NCI-H774 (cell line): ENCODE measurements at regions not wholly inside any gene's neighbourhood (a gene's known extent, or its start where the extent isn't known, plus 50 kb on each side); places are given as distances from the start of the nearest gene placed in this dataset.

ENCODE experiments used
- DNase-seq: peaks from one replicate; lab custom pipeline; 2025; lab: John Stamatoyannopoulos, UW

DNA sequence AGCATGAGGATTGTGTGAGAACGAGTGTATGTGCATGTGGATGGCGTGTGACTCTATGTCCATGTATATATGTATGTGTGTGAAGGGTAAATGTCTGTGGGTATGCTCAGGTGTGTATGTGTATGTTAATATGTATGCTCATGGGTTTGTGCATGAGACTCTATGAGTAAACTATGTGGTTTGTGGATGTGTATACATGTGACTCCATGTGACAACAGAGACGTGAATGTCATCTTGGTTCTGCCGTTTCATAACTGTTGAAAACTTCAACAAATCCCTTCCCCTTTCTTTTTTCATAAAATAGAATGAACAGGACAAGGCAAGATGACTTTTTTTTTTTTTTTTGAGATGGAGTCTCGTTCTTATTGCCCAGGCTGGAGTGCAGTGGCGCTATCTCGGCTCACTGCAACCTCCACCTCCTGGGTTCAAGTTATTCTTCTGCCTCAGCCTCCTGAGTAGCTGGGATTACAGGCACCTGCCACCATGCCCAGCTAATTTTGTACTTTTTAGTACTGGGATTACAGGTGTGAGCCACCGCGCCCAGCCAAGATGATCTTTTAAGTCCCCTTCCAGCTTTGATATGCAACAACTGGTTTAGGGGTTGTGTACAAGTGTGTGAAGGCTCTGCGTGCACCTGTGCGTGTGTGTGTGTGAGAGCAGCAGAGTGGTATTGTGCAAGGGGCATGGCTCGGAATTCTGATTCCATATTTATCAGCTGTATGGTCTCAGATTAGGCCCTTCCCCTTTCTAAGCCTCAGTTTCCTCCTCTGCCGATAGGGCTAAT lies 106.3 kb downstream of the EBNA1BP2 start:
- no peak for DNase-seq

DNA sequence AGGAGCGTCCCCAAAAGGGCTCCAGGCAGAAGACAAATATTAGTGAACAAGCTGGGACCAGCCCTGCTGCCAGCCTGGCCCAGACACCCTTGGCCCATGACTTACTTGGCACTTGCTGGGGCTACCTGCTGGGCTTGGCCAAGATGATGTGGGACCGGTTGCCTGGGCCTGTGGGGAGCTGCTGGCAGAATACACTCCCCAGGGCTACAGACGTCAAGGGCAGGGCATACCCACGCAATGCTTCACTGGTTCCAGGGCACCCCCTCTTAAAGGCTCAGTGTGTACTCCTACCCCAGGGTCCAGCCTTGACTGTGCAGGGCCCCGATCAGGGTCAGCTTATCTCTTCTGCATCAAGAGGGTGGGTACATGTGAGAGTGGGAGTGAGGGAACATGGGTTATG lies 106.5 kb upstream of the SLC2A1 start:
- no peak for DNase-seq

DNA sequence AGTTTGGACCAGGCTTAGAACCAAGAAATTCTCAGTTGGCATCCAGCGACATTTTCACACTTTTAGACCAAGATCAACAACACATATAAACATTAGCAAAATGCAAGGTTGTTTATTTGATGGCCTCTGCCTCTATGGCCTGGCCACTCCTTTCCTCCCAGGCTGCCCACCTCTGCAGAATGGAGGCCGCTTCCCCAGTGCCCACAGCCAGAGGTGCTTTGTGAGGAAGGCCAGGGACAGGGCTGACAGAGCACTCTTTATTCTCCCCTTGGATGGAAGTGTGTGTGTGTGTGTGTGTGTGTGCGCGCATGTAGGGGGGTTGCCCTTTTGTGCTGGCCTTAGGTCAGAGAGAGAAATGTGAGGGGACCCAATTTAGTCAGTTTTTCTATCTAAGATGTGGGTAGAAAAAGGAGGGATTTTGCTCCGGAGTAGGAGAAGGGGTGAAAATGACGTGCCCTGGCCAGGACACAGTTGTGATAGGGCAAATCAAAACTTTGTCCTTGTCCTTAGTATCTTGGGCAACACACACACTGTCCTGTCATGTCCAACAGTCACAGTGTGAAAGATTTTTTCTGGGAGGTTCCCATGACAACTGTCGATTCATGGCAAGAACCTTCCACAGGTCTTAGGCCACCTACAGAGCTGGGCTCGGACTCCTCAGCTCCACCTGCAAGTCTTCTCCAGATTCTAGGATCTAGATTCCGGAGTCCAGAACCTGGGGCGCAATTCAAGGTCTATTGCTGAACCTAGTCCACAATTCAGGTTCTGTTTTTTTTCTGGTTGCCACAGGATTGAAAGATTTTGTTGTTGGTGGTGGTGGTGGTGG lies 104.9 kb upstream of the SLC2A1 start:
- no peak for DNase-seq

DNA sequence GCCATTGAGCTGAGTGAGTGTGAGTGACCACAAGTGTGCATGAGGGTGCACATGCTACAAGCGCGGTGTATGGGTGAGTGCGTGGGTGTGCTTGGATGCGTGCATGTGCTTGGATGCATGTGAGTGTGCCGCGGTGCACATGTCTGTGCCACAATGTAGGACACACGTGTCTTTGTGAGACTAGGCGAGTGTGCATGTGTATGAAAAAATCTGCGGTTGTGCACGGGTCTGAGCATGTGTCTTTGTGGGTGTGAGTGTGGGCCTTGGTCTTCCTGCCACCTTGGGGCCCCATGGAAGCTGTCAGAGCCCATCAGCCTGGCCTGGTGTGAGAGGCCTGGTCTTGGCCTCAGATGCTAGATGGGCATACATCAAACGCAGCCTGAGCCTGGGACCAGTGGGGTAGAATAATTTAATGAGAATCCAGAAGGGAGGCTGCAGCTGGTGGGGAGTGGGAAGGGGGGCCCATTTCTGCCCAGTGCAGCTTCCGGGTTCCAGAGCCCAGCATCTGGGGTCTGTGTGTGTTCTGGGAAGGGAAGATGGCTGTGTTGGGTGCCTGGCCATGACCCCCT lies 103.9 kb upstream of the SLC2A1 start:
- no peak for DNase-seq

DNA sequence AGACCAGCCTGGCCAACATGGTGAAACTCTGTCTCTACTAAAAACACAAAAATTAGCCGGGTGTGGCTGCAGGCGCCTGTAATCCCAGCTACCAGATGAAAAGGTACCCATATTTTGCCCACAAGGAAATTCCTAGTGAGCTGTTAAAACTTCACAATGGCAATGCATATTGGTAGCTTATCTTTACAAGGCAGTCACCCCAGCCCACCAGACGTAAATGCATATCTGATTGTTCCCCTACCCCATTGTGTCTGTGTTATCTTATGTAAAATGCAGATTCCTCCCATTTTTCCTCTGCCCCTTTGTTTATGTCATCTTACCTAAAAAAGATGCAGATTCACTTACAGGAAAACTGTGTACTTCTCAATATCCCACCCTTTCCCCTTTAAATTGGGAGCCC lies 103.1 kb upstream of the SLC2A1 start:
- no peak for DNase-seq

DNA sequence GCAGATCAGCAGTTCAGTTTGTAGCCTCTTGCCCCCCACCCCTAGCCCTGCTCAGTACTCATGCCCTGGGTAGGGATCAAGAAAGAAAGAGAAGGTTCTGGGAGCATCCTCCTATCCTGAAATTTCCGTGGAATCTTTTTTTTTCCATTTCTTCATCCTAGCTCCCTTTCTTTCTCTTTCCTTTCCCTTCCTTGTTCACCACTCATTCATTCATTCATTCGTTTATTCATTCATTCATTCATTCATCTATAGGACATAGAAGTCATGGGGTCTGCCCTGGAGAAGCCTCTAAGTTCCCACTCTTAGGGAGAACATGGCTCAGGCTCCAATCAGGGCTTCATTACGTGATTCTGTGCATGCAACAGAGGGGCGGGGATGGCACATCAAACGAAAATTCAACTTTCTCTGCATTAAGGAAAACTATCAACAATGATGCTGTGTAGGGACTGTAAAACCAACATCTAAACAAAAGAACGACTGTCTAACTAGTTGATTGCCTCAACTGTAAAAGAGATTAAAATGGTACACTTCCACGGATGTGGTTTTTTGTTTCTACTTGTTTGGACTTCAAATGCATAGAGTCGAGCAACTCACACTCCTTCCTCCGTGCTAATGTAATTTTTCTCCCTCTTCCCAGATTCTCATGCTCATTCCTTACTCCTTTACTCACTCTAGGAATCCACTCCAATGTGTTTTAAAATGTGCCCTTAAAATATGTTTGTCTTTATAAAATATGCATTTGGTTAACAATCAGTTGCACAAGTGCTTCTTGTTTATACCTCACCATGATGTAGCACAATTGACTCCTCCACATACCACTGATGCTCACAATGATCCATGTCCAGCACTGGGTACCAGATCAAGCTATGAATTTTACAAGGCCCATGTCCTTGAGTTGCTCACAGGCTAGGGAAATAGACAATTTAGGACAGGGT lies 101.2 kb upstream of the SLC2A1 start:
- DNase-seq = no peak

DNA sequence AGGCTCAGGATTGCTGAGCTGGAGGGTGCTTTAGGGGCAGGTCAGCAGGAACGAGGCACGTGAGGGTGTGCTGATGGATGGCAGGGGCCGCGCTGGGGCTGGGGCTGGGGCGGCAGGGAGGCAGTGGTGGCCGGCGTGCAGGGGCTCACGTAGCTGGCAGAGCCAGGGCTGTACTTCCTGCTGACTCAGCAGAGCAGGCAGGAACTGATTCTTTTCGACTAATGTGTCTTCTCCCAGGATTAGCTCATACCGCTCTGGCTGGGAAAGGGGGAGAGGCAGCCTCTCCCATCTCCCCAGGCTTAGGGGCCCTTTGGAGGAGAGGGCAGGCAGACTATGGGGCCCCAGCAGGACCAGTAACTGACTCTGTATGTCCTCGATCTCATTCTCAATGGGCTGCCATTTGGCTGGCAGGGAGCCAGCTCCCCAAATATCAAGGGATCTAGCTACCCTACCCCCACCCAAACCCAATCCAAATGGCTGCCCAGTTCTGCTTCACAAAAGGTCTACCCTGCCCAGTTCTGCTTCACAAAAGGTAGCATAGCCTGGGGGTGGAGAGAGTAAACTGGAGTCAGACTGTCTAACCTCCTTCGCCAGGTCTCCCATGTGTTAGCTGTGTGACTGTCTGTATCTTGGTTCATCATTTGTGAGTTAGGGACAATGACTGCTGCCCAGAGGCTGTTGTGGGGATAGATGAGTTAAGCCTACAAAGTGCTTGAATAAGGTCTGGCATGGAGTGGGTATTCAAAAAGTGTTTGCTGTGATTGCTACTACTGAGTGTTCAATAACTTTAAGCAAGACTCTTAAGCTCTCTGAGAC lies 100.1 kb upstream of the SLC2A1 start:
- no peak for DNase-seq

DNA sequence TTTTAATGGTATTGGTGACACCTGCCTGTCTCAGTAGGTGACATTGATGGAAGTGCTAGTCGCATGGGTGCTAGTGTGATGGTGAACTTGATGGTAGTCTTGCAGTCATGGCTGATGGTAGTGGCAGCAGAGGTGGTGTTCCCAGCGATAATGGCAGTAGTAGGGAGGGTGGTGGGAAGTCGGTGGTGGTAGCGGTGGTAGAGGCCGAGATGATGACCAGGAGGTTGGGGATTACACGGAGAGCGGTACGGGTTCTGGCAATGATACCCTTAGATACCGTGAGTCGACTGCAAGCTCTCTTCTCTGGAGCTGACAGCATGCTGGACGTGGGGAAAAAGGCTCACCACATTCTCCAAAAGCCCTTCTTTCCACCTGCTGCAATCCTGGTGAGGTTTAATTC lies 99.4 kb upstream of the SLC2A1 start:
- no peak for DNase-seq

DNA sequence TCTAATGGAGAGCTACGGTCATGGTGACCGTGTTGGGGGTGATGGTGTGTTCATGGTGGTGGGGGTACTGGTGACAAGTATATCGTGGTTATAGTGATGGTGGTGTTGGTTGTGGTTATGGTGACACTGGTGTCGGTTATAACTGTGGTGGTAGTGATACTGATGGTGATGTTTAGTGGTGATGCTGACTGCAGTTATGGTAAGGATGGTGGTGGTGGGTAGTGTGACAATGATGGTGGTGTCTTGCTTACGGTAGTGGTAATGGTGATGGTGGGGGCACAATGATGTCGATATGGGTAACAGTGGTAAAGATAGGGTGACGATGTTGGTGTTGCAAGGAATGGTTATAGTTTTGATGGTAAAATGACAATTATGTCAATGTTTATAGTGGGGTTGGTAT lies 98.9 kb upstream of the SLC2A1 start:
- no peak for DNase-seq

DNA sequence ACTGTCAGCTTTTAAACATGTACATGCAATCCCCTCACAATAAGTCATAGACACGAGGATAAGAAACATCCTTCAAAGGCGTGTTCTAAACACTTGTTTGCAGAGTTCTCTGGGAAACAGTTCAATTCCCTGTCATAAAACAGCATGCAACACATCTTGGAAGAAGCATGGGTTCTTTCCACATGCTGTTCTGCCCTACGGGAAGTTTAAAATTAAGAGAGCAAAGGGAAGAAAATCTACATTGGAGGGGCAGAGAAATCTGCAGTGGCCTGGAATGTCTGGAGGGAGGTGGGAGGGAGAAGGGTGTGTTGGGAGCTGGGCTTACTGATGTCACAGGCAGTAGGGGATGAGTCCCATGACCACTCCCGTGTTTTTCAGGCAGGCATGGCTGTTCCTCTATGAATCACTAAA lies 98.3 kb upstream of the SLC2A1 start:
- DNase-seq = no peak

DNA sequence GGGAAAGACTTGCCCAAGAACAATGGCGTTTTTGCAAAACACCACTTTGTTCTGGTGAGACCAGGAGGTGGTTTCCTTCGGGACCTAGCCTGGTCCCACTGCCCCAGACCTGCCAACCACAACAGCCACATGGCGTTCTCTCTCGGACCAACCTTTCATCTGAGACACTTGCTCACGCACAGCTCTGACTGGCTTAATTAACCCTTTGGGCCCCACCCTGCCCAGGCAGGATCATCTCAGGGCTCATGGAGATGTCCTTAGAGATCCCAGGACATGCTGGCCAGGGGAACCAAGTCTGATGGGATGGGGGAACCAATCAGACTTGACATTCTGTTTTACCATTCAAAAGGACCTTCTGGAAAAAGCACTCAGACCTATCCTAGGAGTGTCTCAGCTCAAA lies 97.8 kb upstream of the SLC2A1 start:
- no peak for DNase-seq

DNA sequence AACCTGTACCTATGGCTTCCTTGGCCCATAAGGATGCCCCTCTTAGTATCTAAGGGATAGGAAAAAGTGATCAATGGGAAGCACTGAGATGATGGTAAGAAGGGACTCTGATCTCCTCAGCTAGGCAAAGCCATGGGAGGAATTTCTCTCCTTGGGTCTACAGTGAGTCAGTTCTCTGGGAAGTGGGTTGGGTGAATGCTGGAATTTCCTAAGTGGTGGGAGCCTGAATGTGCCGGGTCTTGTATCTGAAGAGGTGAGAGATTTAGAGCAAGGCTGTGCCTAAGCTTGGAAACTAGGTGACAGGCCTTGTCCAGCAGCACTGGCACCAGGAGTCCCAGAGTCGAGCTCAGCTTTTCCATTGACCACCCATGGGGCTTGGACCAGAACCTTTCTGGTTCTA lies 96.3 kb upstream of the SLC2A1 start:
- DNase-seq = no peak

DNA sequence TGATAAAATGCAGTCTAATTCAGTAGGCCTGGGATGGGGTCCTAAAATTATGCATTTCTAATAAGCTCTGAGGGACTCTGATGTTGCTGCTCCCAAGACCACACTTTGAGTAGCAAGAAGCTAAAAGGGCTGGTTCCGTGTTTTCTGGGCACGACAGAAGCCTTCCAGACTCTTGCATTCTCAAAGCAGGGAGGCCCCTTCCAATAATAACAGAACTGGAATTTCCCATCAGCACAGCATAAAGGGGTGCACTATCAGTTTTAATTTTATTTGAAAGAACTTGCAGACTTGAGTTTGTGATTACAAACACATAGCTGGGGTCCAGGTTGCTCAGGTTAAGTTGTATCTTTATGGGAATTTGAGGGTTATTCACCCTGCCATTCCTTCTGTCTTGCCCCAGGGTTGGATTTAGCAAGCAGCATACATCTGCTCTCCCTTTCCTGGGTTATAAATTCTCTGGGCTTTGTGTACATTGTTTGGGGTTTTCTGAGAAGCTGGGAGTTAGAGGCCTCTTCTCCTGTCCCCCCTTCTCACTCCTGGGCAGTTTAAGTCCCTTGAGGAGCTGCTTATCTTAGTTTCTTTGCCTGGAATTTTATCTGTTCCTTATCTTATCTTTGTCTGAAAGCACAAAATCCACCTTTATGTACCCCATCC lies 94.2 kb upstream of the SLC2A1 start:
- no peak for DNase-seq

DNA sequence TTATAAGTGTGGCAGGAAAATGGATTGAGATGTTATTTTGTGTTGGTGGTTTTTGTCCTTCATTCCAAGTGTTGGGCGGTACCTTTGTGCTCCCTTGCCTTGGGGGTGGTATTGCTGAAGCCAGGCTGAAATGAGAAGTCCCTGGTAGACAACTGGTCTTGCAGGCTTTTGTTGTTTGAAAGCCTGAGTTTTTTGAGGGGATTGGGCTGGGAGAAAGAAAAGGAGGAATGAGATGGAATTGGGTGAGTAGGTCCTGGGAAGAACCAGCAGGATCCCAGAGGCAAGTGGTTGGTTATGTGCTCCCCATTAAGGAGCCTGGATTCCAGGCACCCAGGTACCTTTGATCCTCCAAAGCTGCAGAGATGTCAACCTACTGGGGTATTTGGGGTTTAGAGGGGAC lies 93.7 kb upstream of the SLC2A1 start:
- DNase-seq = no peak

DNA sequence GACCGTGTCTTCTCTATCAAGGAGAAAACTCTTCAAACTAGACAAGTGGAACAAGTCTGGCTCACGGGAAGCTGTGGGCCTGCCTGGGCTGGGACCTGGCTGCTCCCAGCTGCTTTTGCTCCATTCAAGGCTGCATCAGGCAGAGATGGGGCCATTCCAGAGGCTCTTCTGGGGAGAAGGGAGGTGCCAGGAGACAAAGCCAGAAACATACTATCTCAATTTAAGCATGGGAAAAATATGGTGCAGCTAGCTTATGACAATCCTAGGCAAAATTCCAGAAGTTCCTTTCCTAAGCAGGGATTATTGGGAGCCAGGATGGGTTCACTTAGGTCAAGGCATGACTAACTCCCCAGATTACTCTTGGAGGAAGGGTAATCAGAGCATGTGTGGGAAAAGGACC lies 90.8 kb upstream of the SLC2A1 start:
- DNase-seq = no peak

DNA sequence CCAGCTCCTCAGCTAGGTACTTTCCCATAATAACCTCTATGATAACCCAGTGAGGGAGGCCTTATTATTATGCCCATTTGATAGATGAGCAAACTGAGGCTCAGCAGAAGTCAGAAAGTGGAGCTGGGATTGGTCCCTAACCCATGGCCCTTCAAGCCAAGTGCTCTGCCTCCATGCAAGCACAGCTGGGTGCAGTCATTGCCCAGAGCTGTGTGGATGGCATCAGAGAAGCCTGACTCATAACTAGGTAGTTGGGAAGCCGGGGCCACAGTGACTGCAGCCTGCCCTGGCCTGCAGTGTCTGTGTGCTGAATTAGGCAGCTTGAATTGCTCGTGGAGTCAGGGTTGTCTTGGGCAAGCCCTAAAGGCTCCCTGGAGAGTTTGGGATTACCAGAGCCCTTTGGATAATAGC lies 89.9 kb upstream of the SLC2A1 start:
- no peak for DNase-seq

DNA sequence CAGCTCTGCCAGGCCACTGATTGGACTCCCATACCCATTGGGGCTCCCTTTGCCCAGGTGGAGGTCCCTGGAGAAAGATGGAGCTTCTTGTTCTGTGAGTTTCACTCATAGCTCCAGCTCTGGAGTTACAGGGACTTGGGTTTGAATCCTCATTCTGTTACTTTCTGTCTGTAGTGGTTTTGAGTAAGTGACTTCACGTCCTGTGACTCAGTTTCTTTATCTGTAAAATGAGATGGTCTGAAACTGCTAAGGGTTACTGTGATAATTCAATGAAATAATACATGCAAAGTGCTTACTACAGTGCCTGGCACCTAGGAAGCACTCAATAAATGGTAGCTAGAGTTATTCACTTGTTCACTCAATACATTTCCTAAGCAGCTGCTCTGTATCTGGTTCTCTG lies 88.5 kb upstream of the SLC2A1 start:
- no peak for DNase-seq

DNA sequence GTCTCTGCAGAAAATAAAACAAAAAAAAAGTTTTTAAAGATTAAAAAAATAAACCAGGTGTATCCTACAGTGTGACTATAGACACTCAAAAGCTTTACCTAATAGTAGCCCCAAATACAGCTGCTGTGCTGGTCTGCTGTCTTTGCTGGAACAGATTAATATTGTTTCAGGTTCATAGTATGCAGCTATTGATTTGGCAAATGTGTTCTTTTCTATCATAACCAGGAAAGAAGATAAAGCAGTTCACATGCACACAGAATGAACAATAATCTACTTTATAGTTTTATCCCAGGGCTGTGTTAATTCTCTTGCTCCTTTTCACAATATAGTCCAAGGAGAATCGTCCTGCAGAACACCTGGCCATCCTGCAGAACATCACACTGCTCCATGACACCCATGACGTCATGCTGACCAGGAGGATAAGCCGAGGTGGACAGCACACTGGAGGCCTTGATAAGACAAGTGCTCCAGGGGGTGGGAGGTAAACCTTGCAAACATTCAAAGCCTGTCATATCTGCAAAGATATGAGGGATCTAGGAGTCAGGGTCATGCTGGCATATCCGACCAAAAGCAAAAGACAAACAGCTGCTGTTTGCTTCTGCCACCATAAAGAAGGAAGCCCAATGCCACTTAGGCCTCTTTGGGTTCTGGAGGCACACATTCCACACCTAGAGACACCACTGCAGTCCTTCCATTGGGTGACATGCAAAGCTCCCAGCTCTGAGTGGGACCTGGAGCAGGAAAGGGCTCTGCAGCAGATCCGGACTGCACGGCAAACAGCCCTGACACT lies 86.1 kb upstream of the SLC2A1 start:
- DNase-seq = no peak

DNA sequence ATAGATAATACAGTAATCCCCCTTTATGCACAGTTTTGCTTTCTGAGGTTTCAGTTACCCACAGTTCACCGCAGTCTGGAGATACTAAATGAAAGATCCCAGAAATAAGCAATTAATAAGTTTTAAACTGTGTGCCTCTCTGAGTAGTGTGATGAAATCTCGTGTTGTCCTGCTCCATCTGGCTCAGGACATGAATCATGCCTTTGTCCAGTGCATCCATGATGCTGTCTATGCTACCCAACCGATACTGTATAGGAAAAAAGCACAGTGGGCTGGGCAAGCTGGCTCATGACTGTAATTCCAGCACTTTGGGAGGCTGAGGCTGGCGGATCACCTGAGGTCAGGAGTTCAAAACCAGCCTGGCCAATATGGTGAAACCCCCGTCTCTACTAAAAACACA lies 85.0 kb upstream of the SLC2A1 start:
- no peak for DNase-seq
